Glutamatergic neuron (in vitro differentiated cells): ENCODE measurements at regions not wholly inside any gene's neighbourhood (a gene's known extent, or its start where the extent isn't known, plus 50 kb on each side); places are given as distances from the start of the nearest gene placed in this dataset.

ENCODE experiments used
- DNase-seq: peaks from one replicate; pipeline ENCODE4 v3.0.0; 2022
- H3K27ac Mint-ChIP-seq: one replicate; pipeline ENCODE4 v1.8.0; 2020; ENCODE audit warnings: mild to moderate bottlenecking, mixed read lengths, inconsistent platforms; ENCODE audit not compliant: unreplicated experiment
- H3K27me3 Mint-ChIP-seq: one replicate; pipeline ENCODE4 v1.8.0; 2020; ENCODE audit warnings: mild to moderate bottlenecking, moderate library complexity, mixed read lengths, inconsistent platforms; ENCODE audit not compliant: unreplicated experiment
- H3K36me3 Mint-ChIP-seq: one replicate; pipeline ENCODE4 v1.8.0; 2020; ENCODE audit warnings: mild to moderate bottlenecking, mixed read lengths, inconsistent platforms; ENCODE audit not compliant: unreplicated experiment
- H3K4me1 Mint-ChIP-seq: one replicate; pipeline ENCODE4 v1.8.0; 2020; ENCODE audit warnings: mild to moderate bottlenecking, low read depth, mixed read lengths, inconsistent platforms; ENCODE audit not compliant: unreplicated experiment
- H3K4me3 Mint-ChIP-seq: one replicate; pipeline ENCODE4 v1.8.0; 2020; ENCODE audit warnings: mild to moderate bottlenecking, mixed read lengths, inconsistent platforms; ENCODE audit not compliant: unreplicated experiment
- H3K9me3 Mint-ChIP-seq: one replicate; pipeline ENCODE4 v1.8.0; 2020; ENCODE audit warnings: mild to moderate bottlenecking, moderate library complexity, mixed read lengths, inconsistent platforms; ENCODE audit not compliant: unreplicated experiment
- CTCF ChIP-seq: fragments of 200-600 bp; sonication (generic); IDR thresholded peaks from one replicate; pipeline ENCODE4 v1.5.0; 2021; ENCODE audit not compliant: partially characterized antibody, unreplicated experiment

DNA sequence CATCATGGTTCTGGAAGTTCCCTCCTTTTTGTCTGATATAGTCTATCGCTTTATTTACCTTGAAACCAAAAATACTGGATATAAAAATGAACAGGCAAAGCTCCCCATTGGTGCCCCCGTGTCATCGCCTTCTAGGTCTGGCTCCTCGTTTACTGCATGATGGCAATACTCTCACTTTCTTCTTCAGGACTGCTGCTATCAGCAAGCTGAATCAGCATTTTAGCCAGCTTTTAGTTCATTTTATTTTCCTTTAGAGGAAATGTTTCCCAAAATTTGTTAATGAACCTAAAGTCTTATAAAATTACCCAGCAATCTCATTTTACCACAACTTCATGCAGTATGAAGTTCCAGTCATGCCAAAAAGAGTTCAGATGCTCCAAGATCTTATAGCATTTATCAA lies 80.5 kb downstream of the ZIC3 start:
- no peaks in the 10 kb centered on the region for H3K4me1 Mint-ChIP-seq
- no peak overlapping the region for H3K27ac Mint-ChIP-seq
- peaks cover 2% of the 10 kb centered on the region for H3K9me3 Mint-ChIP-seq
- no peaks in the 10 kb centered on the region for H3K36me3 Mint-ChIP-seq
- H3K27me3 Mint-ChIP-seq, result no peaks in the 10 kb centered on the region
- no peak for DNase-seq
- no peak overlapping the region for H3K4me3 Mint-ChIP-seq
- no peak for TF ChIP-seq CTCF

DNA sequence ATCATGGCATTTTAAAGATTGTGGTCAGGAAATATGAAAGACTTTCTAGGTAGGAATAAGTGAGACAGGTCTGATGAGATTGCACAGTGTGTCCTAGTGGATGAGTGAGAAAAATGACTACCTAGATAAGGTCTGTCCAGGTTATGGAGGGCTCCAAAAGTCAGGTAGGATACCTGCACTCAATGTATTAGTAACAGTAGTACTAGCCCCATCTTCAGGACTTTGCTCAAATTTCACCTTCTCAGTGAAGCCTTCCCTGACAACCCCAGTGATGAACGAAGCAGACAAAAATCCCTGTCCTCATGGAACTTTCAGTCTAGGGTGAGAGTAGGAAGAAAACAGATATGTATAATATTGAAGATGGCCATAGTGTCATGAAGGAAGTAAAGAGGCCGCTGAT lies 85.7 kb downstream of the ZIC3 start:
- Mint-ChIP-seq H3K4me3 (no peak overlapping the region), H3K36me3 (no peaks in the 10 kb centered on the region), H3K9me3 (no peaks in the 10 kb centered on the region), H3K27ac (no peak overlapping the region), H3K4me1 (no peaks in the 10 kb centered on the region), H3K27me3 (no peaks in the 10 kb centered on the region)
- no peak for TF ChIP-seq CTCF
- no peak for DNase-seq

DNA sequence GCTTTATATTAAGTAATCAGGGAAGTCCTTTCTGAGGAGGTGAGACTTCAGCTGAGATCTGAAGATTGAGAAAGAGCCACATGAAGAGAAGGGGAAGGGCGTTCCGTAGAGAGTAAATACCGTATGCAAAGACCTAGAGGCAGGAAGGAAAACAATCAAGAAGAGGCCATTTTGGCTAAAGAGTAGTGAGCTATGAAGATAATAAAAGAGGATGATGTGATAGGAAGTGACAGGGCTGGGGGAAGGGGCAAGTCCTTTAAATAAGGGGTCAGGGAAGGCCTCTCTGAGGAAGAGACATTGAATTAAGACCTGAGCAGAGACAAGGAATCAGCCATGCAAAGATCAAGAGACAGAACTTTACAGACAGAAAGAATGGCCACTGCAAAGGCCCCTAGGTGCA lies 86.2 kb downstream of the ZIC3 start:
- Mint-ChIP-seq H3K4me3 (no peak overlapping the region), H3K4me1 (no peaks in the 10 kb centered on the region), H3K9me3 (no peaks in the 10 kb centered on the region), H3K27ac (no peak overlapping the region), H3K27me3 (no peaks in the 10 kb centered on the region), H3K36me3 (no peaks in the 10 kb centered on the region)
- DNase-seq, result no peak
- TF ChIP-seq CTCF, result no peak

GRCh38 chrX:137654481-137654880 lies 88.6 kb downstream of the ZIC3 start:
- H3K36me3 Mint-ChIP-seq, result no peaks in the 10 kb centered on the region
- no peaks in the 10 kb centered on the region for H3K27me3 Mint-ChIP-seq
- TF ChIP-seq CTCF, result no peak
- no peak overlapping the region for H3K4me3 Mint-ChIP-seq
- H3K27ac Mint-ChIP-seq, result no peak overlapping the region
- no peak for DNase-seq
- H3K9me3 Mint-ChIP-seq, result no peaks in the 10 kb centered on the region
- no peaks in the 10 kb centered on the region for H3K4me1 Mint-ChIP-seq

GRCh38 chrX:137667776-137668175 lies 101.8 kb downstream of the ZIC3 start:
- Mint-ChIP-seq H3K36me3 (no peaks in the 10 kb centered on the region), H3K4me1 (no peaks in the 10 kb centered on the region)

More at GRCh38 chrX:137667776-137668175, 101.8 kb downstream of the ZIC3 start:
- no peak for DNase-seq
- Mint-ChIP-seq H3K27ac (no peak overlapping the region), H3K4me3 (no peak overlapping the region), H3K27me3 (no peaks in the 10 kb centered on the region), H3K9me3 (no peaks in the 10 kb centered on the region)
- TF ChIP-seq CTCF, result no peak
